Liver (tissue), 7 donors: ENCODE measurements at regions not wholly inside any gene's neighbourhood (a gene's known extent, or its start where the extent isn't known, plus 50 kb on each side); places are given as distances from the start of the nearest gene placed in this dataset.

ENCODE experiments used
- DNase-seq: peaks from one replicate; pipeline ENCODE4 v3.0.0-alpha.2; 2017; ENCODE audit warnings: low spot score
- H3K27ac ChIP-seq, 2 donors: one replicate each; pipeline ENCODE4 v1.7.0; 2013; ENCODE audit warnings: inconsistent platforms in 2 of 2, low read length in 2 of 2, control low read depth in 1 of 2, low read depth in 1 of 2, mild to moderate bottlenecking in 1 of 2
- H3K27me3 ChIP-seq, 4 donors: one replicate each; pipeline versions ENCODE4 v1.6.1 to v1.7.0; 2013; ENCODE audit warnings: low read length in 3 of 4, inconsistent platforms in 1 of 4, mild to moderate bottlenecking in 1 of 4, moderate library complexity in 1 of 4; ENCODE audit not compliant: control insufficient read depth in 4 of 4, insufficient read depth in 4 of 4
- H3K36me3 ChIP-seq, 4 donors: one replicate each; pipeline versions ENCODE4 v1.6.1 to v1.7.0; 2013; ENCODE audit warnings: low read length in 3 of 4, mild to moderate bottlenecking in 3 of 4, low read depth in 1 of 4, moderate library complexity in 1 of 4; ENCODE audit not compliant: control insufficient read depth in 4 of 4, insufficient read depth in 3 of 4
- H3K4me1 ChIP-seq, 4 donors: one replicate each; pipeline versions ENCODE4 v1.6.1 to v1.7.0; 2013; ENCODE audit warnings: low read length in 3 of 4, mild to moderate bottlenecking in 3 of 4, moderate library complexity in 1 of 4; ENCODE audit not compliant: control insufficient read depth in 4 of 4, insufficient read depth in 4 of 4
- H3K4me3 ChIP-seq, 3 donors: one replicate each; pipeline versions ENCODE4 v1.6.1 to v1.7.0; 2013; ENCODE audit warnings: low read length in 3 of 3, control low read depth in 1 of 3, low read depth in 1 of 3, mild to moderate bottlenecking in 1 of 3
- H3K9ac ChIP-seq, 2 donors: one replicate each; pipeline ENCODE4 v1.7.0; 2013; ENCODE audit warnings: low read length in 2 of 2, mild to moderate bottlenecking in 2 of 2, moderate library complexity in 2 of 2, control low read depth in 1 of 2, low read depth in 1 of 2
- H3K9me3 ChIP-seq, 4 donors: one replicate each; pipeline versions ENCODE4 v1.6.1 to v1.7.0; 2013; ENCODE audit warnings: low read length in 3 of 4; ENCODE audit not compliant: control insufficient read depth in 4 of 4
- FOXA1 ChIP-seq: IDR thresholded peaks from 2 replicates; pipeline ENCODE4 v1.6.1; 2016; ENCODE audit warnings: antibody characterized with exemption
- FOXA2 ChIP-seq: IDR thresholded peaks from 2 replicates; pipeline ENCODE4 v1.6.1; 2016; ENCODE audit warnings: antibody characterized with exemption
- HNF4G ChIP-seq: IDR thresholded peaks from 2 replicates; pipeline ENCODE4 v1.6.1; 2016; ENCODE audit warnings: antibody characterized with exemption
- RAD21 ChIP-seq, 2 donors: IDR thresholded peaks; 2 replicates each; pipeline ENCODE4 v1.6.1; 2016; ENCODE audit warnings: antibody characterized with exemption in 2 of 2, mild to moderate bottlenecking in 2 of 2
- RXRA ChIP-seq, 2 donors: IDR thresholded peaks; 2 replicates each; pipeline ENCODE4 v1.6.1; 2017 to 2018; ENCODE audit warnings: antibody characterized with exemption in 2 of 2, mild to moderate bottlenecking in 1 of 2
- YY1 ChIP-seq: IDR thresholded peaks from 2 replicates; pipeline ENCODE4 v1.6.1; 2016; ENCODE audit warnings: antibody characterized with exemption, mild to moderate bottlenecking
- WGBS: extraction: QIAGEN DNeasy Blood & Tissue Kit; methylation state at CpG from one replicate; pipeline ENCODE4 v1.1.7; 2013; 5-methylcytosine and 5-hydroxymethylcytosine counted together
- donor health status: healthy.
- donor health status: healthy.
- donor health status: healthy.
- donor health status: healthy.

DNA sequence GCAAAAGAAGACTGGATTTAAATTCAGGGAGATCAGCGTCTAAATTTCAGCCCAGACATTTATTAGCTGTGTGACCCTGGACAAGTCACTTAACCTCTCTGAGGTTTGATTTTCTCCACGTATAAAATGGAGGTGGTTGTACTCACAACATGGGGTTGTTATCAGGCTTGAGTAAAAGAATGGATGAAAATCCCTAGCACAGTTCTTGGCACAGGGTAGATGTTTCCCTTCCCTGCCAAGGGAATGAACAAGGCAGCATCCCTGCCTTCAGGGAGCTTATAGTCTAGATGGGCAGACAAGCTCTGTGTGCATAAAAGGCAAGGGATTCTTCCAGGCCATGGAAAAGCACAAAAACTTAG is 50.2 kb upstream of the MRPS22 start:
- no peak for DNase-seq
- Histone ChIP-seq H3K27ac (no peak overlapping the region), H3K4me3 (no peak overlapping the region), H3K9ac (no peak overlapping the region), H3K27me3 (no peaks in the 10 kb centered on the region), H3K4me1 (peaks cover 0 to 29% (median 25%) of the 10 kb centered on the region in 4 donors), H3K36me3 (no peaks in the 10 kb centered on the region), H3K9me3 (no peaks in the 10 kb centered on the region)
- TF ChIP-seq YY1 = no peak
- no peak for TF ChIP-seq FOXA1
- no peak for TF ChIP-seq FOXA2
- TF ChIP-seq RAD21 (IDR thresholded peaks at IDR 0.05) = no peak
- no peak for TF ChIP-seq HNF4G
- no peak for TF ChIP-seq RXRA (IDR thresholded peaks at IDR 0.05)
- WGBS = 86% methylated on average over 2 of the region's 2 CpGs
